H54 (cell line): ENCODE measurements at regions not wholly inside any gene's neighbourhood (a gene's known extent, or its start where the extent isn't known, plus 50 kb on each side); places are given as distances from the start of the nearest gene placed in this dataset.

Source experiments
- DNase-seq: peaks from one replicate; pipeline ENCODE4 v3.0.0; 2011; ENCODE audit warnings: low spot score, mixed read lengths; ENCODE audit not compliant: insufficient read length
- FAIRE-seq: peaks from 3 replicates; lab custom pipeline; 2011; peaks lifted over from hg19 to GRCh38; lab: Jason Lieb, UNC
- POLR2A ChIP-seq: IDR thresholded peaks from 2 replicates; pipeline ENCODE4 v1.6.1; 2011; ENCODE audit warnings: low read depth, mild to moderate bottlenecking, low read length

DNA sequence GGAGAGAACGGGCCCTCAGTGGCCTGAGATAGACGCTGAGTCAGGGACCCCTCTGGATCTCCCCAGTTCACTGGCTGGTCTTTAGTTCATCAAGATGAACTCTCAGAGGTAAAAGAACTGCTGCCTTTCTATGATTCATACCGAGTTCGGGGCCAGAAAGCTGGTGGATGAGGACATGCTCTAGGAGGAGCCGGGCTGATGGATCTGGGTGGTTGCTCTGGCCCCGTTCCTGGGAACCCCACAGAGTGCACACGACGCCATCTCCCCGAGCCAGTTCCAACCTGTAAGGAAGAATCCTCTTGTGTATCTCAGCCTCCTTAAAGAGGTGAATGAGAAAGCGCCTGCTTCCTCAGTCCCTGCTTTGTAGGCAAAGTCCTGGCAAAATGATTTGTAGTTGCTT lies 142.6 kb upstream of the PDE10A start:
- DNase-seq, result no peak
- no peak for TF ChIP-seq POLR2A
- FAIRE-seq, result no peak

DNA sequence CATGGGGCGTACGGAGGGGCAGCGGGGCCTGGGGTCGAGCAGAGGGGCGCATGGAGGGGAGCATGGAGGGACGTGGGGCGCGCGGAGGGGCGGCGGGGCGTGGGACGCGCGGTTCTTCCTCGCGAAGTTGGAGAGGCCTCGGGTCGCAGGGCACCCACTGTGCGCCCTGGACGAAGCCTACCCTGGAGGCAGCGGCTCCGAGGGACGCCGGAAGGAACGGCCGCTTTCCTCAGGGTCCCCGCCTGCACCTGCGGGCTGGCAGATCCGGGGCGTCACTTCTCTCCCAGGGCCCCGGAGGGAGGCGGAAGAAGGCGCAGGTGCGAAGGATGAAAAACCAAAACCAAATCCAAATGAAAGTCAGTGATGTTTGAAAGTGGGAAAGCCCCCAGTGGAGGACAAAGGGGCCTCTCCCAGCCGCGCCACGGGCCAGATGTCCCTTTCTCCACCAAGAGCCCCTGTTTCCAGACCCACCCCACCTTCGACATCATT lies 142.1 kb upstream of the PDE10A start:
- TF ChIP-seq POLR2A, result no peak
- no peak for FAIRE-seq
- no peak for DNase-seq

- FAIRE-seq (no peak), DNase-seq (no peak)
- no peak for TF ChIP-seq POLR2A
Measured at GRCh38 chr6:165804331-165805066, 141.5 kb upstream of the PDE10A start.

DNA sequence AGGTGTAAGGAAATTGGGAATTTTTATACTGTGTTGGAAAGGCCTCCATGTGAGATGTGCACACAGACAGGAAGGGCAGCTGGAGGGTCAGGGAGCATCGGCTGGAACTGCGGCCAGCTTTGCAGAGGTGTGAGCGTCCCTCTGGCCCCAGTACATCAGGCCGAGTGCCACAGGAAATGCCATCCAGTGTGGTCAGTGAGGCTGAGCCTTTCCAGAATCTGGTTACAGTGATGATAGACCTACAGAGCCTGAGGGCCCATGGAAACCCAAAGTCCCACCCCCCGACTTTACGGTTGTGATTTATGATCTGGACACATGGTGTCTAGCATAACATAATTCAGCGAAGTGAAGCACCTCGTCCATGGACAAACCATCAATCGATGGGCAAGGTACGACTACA lies 137.3 kb upstream of the PDE10A start:
- TF ChIP-seq POLR2A, result no peak
- FAIRE-seq (no peak), DNase-seq (no peak)

- no peak for DNase-seq
- FAIRE-seq, result no peak
- TF ChIP-seq POLR2A, result no peak
Measured at GRCh38 chr6:165799391-165800153, 136.5 kb upstream of the PDE10A start.

DNA sequence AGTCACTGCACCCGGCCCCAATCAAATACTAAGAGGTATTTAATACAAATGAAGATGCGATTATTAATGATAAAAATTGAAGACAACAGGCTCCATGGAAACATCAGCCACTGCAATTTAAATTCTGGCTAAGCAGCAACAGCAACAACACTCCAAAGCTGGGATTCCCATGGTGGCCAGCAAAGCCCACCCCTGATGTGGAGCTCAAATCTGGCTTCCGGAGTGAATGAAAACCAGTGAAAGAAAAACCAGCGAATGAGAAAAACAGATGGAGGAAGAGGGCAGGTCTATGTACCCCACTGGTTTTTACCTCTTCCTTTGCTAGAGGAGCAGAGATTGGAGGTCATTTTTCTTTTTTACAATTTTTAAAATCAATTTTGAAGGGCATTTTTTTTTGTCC lies 135.9 kb upstream of the PDE10A start:
- TF ChIP-seq POLR2A, result no peak
- no peak for DNase-seq
- no peak for FAIRE-seq

DNA sequence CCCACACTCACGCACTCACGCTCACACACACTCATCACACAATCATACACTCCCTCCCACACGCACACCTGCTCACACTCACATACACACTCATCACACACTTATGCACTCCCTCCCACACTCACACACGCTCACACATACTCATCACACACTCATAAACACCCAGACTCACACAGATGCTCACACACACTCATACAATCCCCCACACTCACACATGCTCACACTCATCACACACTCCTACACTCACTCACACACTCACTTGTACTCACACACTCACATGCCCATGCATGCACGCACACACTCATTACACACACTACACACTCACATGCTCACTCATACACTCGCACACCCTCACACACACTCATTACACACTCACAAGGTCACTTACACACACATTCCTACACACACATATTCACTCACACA lies 131.1 kb upstream of the PDE10A start:
- FAIRE-seq, result no peak
- no peak for DNase-seq
- TF ChIP-seq POLR2A, result no peak

DNA sequence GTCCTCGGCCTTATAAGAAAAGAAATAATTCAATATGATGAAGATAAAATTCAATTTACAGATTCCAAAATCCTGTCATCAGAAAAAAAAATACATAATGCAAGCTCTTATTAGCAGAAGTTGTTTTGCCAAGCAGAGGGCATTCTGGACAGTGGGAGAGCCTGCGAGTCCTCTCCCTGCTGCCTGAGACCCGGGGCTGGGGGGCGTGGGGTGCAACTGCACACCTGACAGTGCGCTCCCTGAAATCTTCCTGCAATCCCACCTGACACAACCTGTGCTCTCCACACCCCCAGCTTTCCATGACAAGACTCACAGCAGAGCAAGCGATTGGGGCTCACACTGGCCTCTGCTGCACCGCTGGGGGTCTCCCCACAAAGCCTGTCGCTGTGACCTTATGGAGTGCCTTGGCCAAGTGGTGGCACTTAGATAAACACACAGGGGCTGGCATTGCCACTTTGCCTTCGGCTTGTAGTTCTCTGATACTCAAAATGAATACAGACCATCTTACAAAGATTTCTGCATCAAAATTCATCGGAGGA lies 130.3 kb upstream of the PDE10A start:
- DNase-seq (no peak), FAIRE-seq (no peak)

DNA sequence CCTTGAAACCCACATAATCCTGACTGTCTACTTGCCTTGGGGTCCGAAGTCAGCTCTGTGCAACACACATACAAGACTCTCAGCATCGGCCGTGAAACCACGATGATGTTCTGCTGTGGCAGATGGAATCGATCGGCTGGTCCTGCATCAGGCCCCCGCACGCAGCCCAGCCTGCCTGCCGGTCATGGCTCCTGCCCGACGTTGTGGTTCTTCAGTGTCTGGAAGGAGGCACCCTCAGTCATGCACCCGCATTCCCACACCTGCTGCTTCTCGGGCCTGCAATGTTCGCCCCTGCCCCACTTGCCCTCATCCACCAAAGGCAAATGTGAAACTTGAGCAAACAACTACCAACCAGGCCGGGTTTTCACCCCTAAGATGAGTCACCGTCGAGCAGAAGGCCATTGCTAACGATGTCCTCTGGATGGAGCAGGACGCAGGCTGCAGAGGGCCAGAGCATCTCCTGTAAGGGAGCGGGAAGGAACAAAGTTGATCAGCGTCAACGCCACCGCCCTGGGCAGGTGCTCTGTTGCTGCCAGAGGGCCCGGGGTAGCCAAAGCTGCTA lies 128.9 kb upstream of the PDE10A start:
- FAIRE-seq, result no peak
- no peak for DNase-seq
- TF ChIP-seq POLR2A, result no peak

More for the DNA sequence above, 130.3 kb upstream of the PDE10A start:
- TF ChIP-seq POLR2A, result no peak

DNA sequence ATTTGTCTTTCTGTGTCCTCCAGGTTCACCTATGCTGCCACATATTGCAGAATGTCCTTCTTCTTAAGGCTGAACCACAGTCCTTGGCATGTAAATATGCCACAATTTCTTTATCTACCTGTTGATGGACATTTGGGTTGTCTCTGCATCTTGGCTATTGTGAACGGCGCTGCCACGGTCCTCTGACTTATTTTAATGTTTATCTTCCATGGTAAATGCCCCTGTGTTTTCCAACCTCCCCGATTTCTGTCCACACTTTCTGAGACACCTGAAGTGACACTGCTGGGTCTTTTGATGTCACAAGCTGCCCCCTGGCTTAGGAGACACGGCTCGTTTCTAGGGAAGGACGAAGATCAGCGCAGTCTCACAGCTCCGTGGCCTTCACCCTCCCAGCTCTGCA lies 128.3 kb upstream of the PDE10A start:
- no peak for FAIRE-seq

DNA sequence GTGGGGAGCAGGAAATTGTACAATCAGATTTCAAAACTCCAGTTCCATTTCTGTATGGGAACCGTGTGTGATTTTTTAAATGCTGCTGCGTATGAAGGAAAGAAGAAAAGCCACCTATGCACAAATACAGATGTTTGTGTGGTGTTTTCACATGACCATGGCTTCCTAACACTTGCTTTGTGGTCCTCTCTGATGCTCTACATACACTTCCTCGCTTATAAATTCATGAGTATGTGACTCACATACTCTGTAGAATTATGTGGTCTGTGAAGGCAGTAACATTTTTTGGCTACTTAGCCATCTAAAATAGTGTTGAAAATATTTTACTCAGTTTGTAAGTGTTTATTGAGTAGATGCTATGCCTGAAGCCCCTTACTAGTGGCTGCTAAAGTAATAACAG lies 119.8 kb upstream of the PDE10A start:
- no peak for DNase-seq
- no peak for FAIRE-seq
- TF ChIP-seq POLR2A, result no peak

More for the DNA sequence above, 128.3 kb upstream of the PDE10A start:
- no peak for TF ChIP-seq POLR2A
- DNase-seq, result no peak

DNA sequence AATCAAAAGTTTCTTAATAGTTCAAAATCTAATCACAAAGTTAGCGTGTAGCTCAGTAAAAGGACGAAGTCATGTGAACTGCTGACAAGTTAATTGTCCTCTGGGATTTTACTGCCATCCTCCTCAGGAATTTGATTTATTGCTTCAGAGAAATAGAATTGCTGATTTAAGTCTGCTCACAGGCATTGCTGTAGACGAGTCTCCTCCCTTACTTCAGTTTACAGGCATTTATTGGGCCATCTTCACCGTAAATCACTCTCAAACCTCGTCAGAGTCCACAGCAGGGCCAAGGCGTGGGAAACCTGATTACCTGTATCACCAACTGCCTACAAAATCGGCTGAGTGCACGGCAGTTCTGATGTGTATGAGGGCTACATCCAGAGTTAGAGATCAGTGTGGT lies 119.1 kb upstream of the PDE10A start:
- no peak for DNase-seq
- no peak for TF ChIP-seq POLR2A
- FAIRE-seq, result no peak

GRCh38 chr6:165777680-165778079 lies 114.6 kb upstream of the PDE10A start:
- FAIRE-seq (no peak), DNase-seq (no peak)

DNA sequence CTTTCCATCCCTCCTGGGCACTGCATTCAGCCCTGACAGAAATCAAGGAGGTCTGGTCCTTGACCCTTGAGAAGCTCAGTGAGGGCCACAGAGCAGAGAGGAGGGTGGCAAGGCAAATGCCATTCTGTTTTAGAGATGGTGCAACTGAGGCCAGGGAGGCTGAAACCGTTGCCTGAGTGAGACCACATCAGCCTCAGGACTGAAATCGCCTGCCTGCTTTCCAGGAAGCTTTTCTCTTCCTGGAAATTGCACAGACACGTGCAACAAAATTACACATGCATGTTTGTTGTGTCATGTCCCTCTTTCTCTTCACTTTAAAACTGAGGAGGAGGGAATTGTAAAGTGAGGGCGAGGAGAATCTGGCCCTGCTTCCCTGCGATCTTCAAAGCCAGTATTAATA lies 113.7 kb upstream of the PDE10A start:
- FAIRE-seq, result no peak
- no peak for TF ChIP-seq POLR2A
- DNase-seq, result no peak

More at GRCh38 chr6:165777680-165778079, 114.6 kb upstream of the PDE10A start:
- TF ChIP-seq POLR2A, result no peak

GRCh38 chr6:165775721-165776120 lies 112.7 kb upstream of the PDE10A start:
- DNase-seq (no peak), FAIRE-seq (no peak)
- no peak for TF ChIP-seq POLR2A
